ENCODE measurements at regions not wholly inside any gene's neighbourhood (a gene's known extent, or its start where the extent isn't known, plus 50 kb on each side); places are given as distances from the start of the nearest gene placed in this dataset.

DNA sequence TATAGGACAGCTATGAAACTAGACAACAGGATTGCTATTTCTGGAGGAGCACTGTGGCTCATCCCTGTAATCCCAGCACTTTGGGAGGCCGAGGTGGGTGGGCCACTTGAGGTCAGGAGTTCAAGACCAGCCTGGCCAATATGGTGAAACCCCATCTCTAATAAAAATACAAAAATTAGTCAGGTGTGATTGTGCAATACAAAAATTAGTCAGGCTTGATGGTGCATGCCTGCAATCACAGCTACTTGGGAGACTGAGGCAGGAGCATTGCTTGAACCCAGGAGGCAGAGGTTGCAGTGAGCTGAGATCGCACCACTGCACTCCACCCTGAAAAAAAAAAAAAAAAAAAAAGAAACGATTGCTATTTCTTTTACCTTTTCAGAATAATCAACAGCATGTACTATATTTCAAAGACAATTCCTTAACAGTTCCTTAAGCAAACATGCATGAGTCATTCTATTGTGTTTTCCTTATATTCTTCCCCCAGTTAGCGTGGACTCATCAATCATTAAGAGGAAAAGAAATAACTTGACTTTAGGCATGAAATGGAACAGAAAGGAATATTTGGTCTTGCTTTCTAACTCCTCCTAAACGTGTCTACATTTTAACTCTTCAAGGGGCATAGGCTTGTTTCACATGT is 162.6 kb downstream of the TAF11L14 start:
- Histone ChIP-seq H3K27me3 (no peaks in the 10 kb centered on the region), H3K27ac (no peak overlapping the region), H3K9me3 (no peaks in the 10 kb centered on the region), H3K4me3 (ENCODE audit: low read depth in 1 of 2, low read length in 1 of 2) (no peak overlapping the region), H3K36me3 (no peaks in the 10 kb centered on the region), H3K4me1 (ENCODE audit: control insufficient read depth in 1 of 2, insufficient read depth in 1 of 2, low read depth in 1 of 2, low read length in 1 of 2) (peaks cover 0 to 4% of the 10 kb centered on the region in 2 experiments)
- TF ChIP-seq, protein P1, sequence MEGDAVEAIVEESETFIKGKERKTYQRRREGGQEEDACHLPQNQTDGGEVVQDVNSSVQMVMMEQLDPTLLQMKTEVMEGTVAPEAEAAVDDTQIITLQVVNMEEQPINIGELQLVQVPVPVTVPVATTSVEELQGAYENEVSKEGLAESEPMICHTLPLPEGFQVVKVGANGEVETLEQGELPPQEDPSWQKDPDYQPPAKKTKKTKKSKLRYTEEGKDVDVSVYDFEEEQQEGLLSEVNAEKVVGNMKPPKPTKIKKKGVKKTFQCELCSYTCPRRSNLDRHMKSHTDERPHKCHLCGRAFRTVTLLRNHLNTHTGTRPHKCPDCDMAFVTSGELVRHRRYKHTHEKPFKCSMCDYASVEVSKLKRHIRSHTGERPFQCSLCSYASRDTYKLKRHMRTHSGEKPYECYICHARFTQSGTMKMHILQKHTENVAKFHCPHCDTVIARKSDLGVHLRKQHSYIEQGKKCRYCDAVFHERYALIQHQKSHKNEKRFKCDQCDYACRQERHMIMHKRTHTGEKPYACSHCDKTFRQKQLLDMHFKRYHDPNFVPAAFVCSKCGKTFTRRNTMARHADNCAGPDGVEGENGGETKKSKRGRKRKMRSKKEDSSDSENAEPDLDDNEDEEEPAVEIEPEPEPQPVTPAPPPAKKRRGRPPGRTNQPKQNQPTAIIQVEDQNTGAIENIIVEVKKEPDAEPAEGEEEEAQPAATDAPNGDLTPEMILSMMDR (IDR thresholded peaks at IDR 0.05), result no peak

DNA sequence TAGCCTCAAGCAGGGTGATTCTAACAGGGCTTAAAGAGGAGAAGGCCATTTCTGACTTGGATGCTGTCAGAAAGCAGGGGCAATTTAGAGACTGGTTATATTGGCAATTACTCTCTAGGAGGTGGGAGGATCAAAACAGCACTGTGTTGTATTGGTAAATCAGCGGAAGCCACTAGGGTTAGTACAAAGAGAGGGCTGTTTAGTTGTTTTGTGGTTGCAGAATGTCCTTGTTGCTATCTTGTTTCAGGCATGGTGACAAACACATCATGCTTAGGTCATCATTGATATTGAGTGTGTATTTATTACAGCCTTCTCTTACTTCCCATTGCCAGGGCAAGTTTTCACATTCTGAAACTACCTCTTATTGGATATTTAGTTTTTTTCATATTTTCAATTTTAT is 165.3 kb downstream of the TAF11L14 start:
- H3K9me3 ChIP-seq, result no peaks in the 10 kb centered on the region
- no peaks in the 10 kb centered on the region for H3K27me3 ChIP-seq
- H3K36me3 ChIP-seq, result no peaks in the 10 kb centered on the region
- H3K27ac ChIP-seq, result no peak overlapping the region
- TF ChIP-seq, protein P1 (IDR thresholded peaks at IDR 0.05), result no peak
- H3K4me1 ChIP-seq (ENCODE audit: control insufficient read depth in 1 of 2, insufficient read depth in 1 of 2, low read depth in 1 of 2, low read length in 1 of 2), result peaks cover 0 to 2% of the 10 kb centered on the region in 2 experiments
- no peak overlapping the region for H3K4me3 ChIP-seq (ENCODE audit: low read depth in 1 of 2, low read length in 1 of 2)

DNA sequence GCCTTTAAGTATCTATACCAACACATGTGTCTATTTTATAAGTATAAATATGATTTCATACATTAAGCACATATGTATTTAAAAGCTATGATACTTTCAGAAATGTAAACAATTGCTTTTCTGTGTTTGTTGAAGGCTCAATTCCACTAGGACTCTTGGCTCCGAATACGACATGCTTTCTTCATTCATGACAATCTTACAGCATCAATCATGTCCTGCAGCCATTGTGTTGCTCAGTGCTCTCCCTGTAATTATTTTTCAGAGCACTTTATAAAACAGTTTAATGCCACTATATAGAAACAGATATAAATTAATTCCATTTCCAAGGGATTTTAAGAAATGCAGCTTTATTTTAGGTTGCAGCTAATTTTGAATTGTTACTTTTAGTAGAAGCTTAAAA is 167.3 kb downstream of the TAF11L14 start:
- no peaks in the 10 kb centered on the region for H3K9me3 ChIP-seq
- no peak overlapping the region for H3K27ac ChIP-seq
- H3K4me1 ChIP-seq (ENCODE audit: control insufficient read depth in 1 of 2, insufficient read depth in 1 of 2, low read depth in 1 of 2, low read length in 1 of 2), result peaks cover 0 to 5% of the 10 kb centered on the region in 2 experiments
- no peak overlapping the region for H3K4me3 ChIP-seq (ENCODE audit: low read depth in 1 of 2, low read length in 1 of 2)
- TF ChIP-seq, protein P1 (IDR thresholded peaks at IDR 0.05), result no peak
- no peaks in the 10 kb centered on the region for H3K36me3 ChIP-seq
- H3K27me3 ChIP-seq, result no peaks in the 10 kb centered on the region

DNA sequence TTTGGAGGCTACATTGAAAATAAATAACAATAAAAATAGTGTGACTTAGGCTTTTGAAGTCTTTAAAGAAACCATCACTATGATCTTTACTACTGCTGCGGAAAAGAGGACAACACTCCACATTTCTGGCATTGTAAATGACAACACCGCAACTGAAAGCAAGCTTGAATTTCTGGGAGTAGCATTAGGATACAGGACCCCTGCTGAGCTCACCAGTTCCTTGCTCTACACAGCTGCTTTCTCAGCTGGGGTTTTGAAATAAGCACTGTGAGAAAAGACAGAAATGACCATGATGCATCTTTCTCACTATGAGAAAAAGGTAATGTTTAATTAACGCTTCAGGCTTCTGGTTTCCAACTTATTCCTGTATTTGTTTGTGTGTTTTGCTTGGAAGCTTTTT is 168.0 kb downstream of the TAF11L14 start:
- no peaks in the 10 kb centered on the region for H3K27me3 ChIP-seq
- TF ChIP-seq, protein P1 (IDR thresholded peaks at IDR 0.05), result no peak
- peaks cover 0 to 5% of the 10 kb centered on the region in 2 experiments for H3K4me1 ChIP-seq (ENCODE audit: control insufficient read depth in 1 of 2, insufficient read depth in 1 of 2, low read depth in 1 of 2, low read length in 1 of 2)
- no peak overlapping the region for H3K4me3 ChIP-seq (ENCODE audit: low read depth in 1 of 2, low read length in 1 of 2)
- no peaks in the 10 kb centered on the region for H3K9me3 ChIP-seq
- H3K27ac ChIP-seq, result no peak overlapping the region
- no peaks in the 10 kb centered on the region for H3K36me3 ChIP-seq

DNA sequence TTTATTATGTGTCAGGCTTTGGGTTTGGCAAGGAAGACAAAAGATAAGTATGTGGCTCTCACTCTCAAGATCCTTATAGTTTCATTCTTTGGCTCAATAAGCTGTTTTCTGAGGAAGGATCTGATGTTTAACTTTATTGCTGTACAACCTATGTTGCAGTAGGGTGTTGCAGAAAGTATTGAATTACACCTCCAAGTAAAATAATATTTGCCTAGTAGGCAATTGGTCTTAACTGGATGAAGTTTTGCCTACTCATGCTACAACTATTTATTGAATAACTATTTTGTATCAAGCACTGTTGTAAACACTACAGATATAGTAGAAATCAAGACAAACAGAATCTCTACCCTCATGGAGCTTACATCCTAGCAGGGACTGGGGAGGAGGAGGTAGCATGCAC is 169.7 kb downstream of the TAF11L14 start:
- no peaks in the 10 kb centered on the region for H3K36me3 ChIP-seq
- no peaks in the 10 kb centered on the region for H3K27me3 ChIP-seq
- no peaks in the 10 kb centered on the region for H3K9me3 ChIP-seq
- H3K4me1 ChIP-seq (ENCODE audit: control insufficient read depth in 1 of 2, insufficient read depth in 1 of 2, low read depth in 1 of 2, low read length in 1 of 2), result peaks cover 0 to 5% of the 10 kb centered on the region in 2 experiments
- no peak overlapping the region for H3K27ac ChIP-seq
- H3K4me3 ChIP-seq (ENCODE audit: low read depth in 1 of 2, low read length in 1 of 2), result no peak overlapping the region
- TF ChIP-seq, protein P1 (IDR thresholded peaks at IDR 0.05), result no peak
